ENCODE measurements at regions not wholly inside any gene's neighbourhood (a gene's known extent, or its start where the extent isn't known, plus 50 kb on each side); places are given as distances from the start of the nearest gene placed in this dataset.

DNA sequence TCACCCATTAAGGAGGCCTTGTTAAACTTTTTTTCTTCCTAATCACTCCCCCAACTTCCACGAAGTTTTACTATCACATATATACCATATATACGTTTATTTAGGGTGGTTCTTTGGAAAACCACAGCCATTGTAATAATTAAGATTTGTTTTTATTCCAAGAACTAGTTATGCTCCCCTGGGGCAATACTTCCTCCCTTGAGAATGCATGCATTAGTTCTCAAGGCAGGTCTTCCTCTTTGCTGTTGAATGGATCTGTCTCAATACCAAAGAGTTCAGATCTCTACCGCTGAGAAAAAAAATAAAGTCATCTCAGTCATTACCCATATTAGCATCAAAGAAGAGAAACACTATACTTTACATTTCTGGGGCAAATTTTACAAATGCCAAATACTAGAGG is 567.7 kb upstream of the RGS18 start:
- no peak for TF ChIP-seq RFX5 (IDR thresholded peaks at IDR 0.05; ENCODE audit: low read depth, low read length)
- TF ChIP-seq, protein P1, sequence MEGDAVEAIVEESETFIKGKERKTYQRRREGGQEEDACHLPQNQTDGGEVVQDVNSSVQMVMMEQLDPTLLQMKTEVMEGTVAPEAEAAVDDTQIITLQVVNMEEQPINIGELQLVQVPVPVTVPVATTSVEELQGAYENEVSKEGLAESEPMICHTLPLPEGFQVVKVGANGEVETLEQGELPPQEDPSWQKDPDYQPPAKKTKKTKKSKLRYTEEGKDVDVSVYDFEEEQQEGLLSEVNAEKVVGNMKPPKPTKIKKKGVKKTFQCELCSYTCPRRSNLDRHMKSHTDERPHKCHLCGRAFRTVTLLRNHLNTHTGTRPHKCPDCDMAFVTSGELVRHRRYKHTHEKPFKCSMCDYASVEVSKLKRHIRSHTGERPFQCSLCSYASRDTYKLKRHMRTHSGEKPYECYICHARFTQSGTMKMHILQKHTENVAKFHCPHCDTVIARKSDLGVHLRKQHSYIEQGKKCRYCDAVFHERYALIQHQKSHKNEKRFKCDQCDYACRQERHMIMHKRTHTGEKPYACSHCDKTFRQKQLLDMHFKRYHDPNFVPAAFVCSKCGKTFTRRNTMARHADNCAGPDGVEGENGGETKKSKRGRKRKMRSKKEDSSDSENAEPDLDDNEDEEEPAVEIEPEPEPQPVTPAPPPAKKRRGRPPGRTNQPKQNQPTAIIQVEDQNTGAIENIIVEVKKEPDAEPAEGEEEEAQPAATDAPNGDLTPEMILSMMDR (conservative IDR thresholded peaks at IDR 0.05; ENCODE audit: low read depth, low read length), result no peak
- no peak for TF ChIP-seq CEBPB (IDR thresholded peaks at IDR 0.05; ENCODE audit: low read depth, low read length)
- TF ChIP-seq SMC3 (IDR thresholded peaks at IDR 0.05; ENCODE audit: low read depth, low read length), result no peak
- no peak for TF ChIP-seq POLR2A (IDR thresholded peaks at IDR 0.05; ENCODE audit: low read depth, low read length)
- no peak for TF ChIP-seq MAFK (IDR thresholded peaks at IDR 0.05; ENCODE audit: low read depth, low read length)
- TF ChIP-seq, protein P2, sequence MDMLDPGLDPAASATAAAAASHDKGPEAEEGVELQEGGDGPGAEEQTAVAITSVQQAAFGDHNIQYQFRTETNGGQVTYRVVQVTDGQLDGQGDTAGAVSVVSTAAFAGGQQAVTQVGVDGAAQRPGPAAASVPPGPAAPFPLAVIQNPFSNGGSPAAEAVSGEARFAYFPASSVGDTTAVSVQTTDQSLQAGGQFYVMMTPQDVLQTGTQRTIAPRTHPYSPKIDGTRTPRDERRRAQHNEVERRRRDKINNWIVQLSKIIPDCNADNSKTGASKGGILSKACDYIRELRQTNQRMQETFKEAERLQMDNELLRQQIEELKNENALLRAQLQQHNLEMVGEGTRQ (IDR thresholded peaks at IDR 0.05; ENCODE audit: low read depth, low read length), result no peak
- no peak for TF ChIP-seq BHLHE40 (IDR thresholded peaks at IDR 0.05; ENCODE audit: low read depth, low read length)

Data from IMR-90 (cell line).